ENCODE measurements at regions not wholly inside any gene's neighbourhood (a gene's known extent, or its start where the extent isn't known, plus 50 kb on each side); places are given as distances from the start of the nearest gene placed in this dataset.
"Not testable (repeated sequence)": the region's sequence is repeated elsewhere in the genome, so short reads cannot be mapped to it uniquely, and the experiment has no call there.

- DNase-seq (ENCODE audit: low spot score): peak; percentile 38
These were observed 190.1 kb upstream of the GPRIN3 start for GRCh38 chr4:89497517-89498308.

GRCh38 chr4:89496851-89497250, 189.3 kb upstream of the GPRIN3 start:
- DNase-seq (ENCODE audit: low spot score): no peak

- no peak for DNase-seq (ENCODE audit: low spot score)
These were observed 185.8 kb upstream of the GPRIN3 start for GRCh38 chr4:89493367-89493766.

GRCh38 chr4:89492581-89493071, 185.0 kb upstream of the GPRIN3 start:
- DNase-seq (ENCODE audit: low spot score): no peak

- no peak for DNase-seq (ENCODE audit: low spot score)
These were observed 184.2 kb upstream of the GPRIN3 start for GRCh38 chr4:89491761-89492160.

- not testable (repeated sequence) for DNase-seq (ENCODE audit: low spot score)
These were observed 182.4 kb upstream of the GPRIN3 start for GRCh38 chr4:89489921-89490431.

- no peak for DNase-seq (ENCODE audit: low spot score)
These were observed 181.8 kb upstream of the GPRIN3 start for GRCh38 chr4:89489338-89489771.

GRCh38 chr4:89488736-89489135, 181.1 kb upstream of the GPRIN3 start:
- DNase-seq (ENCODE audit: low spot score): no peak

- DNase-seq (ENCODE audit: low spot score): no peak
These were observed 179.1 kb upstream of the GPRIN3 start for GRCh38 chr4:89486673-89487072.

- no peak for DNase-seq (ENCODE audit: low spot score)
These were observed 178.4 kb upstream of the GPRIN3 start for GRCh38 chr4:89486042-89486441.

GRCh38 chr4:89483833-89484232, 176.2 kb upstream of the GPRIN3 start:
- DNase-seq (ENCODE audit: low spot score): no peak

GRCh38 chr4:89482926-89483595, 175.5 kb upstream of the GPRIN3 start:
- DNase-seq (ENCODE audit: low spot score): no peak

GRCh38 chr4:89482251-89482650, 174.7 kb upstream of the GPRIN3 start:
- DNase-seq (ENCODE audit: low spot score): no peak

- DNase-seq (ENCODE audit: low spot score): no peak
These were observed 162.4 kb upstream of the GPRIN3 start for GRCh38 chr4:89469930-89470375.

- no peak for DNase-seq (ENCODE audit: low spot score)
These were observed 161.9 kb upstream of the GPRIN3 start for GRCh38 chr4:89469516-89469915.

- DNase-seq (ENCODE audit: low spot score): no peak
These were observed 161.0 kb upstream of the GPRIN3 start for GRCh38 chr4:89468602-89469001.

- no peak for DNase-seq (ENCODE audit: low spot score)
These were observed 155.7 kb upstream of the GPRIN3 start for GRCh38 chr4:89463341-89463740.

GRCh38 chr4:89447543-89447942, 139.9 kb upstream of the GPRIN3 start:
- DNase-seq (ENCODE audit: low spot score): no peak

- no peak for DNase-seq (ENCODE audit: low spot score)
These were observed 138.6 kb upstream of the GPRIN3 start for GRCh38 chr4:89446193-89446592.

- no peak for DNase-seq (ENCODE audit: low spot score)
These were observed 131.9 kb upstream of the GPRIN3 start for GRCh38 chr4:89439533-89439932.

GRCh38 chr4:89438102-89438831, 130.7 kb upstream of the GPRIN3 start:
- DNase-seq (ENCODE audit: low spot score): peak; percentile 28

- peak; percentile 12 for DNase-seq (ENCODE audit: low spot score)
These were observed 126.9 kb upstream of the GPRIN3 start for GRCh38 chr4:89434364-89434988.
